Islet precursor cell (in vitro differentiated cells): ENCODE measurements at regions not wholly inside any gene's neighbourhood (a gene's known extent, or its start where the extent isn't known, plus 50 kb on each side); places are given as distances from the start of the nearest gene placed in this dataset.

Experiments used
- DNase-seq: peaks from one replicate; pipeline ENCODE4 v3.0.0-alpha.2; 2018

DNA sequence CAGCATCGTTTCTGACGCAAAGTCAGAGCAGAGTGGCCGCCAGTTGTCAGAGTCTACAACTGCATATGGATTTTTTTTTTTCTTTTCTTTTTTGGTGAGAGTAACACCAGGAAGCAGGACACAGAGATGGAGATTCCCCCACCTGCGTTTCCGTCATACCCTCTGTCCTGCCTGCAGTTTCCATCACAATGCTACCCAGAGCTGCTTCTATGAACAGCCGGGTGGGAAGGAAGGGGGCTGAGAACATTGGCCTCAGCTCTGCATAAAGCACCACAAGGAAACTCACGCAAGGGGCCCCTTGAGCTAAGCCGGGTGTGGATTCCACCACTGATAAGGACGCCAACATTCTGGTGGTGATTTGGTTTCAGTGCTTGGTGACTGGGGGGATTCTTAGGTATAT, 183.5 kb upstream of the AFDN start:
- DNase-seq: peak; percentile 43

DNA sequence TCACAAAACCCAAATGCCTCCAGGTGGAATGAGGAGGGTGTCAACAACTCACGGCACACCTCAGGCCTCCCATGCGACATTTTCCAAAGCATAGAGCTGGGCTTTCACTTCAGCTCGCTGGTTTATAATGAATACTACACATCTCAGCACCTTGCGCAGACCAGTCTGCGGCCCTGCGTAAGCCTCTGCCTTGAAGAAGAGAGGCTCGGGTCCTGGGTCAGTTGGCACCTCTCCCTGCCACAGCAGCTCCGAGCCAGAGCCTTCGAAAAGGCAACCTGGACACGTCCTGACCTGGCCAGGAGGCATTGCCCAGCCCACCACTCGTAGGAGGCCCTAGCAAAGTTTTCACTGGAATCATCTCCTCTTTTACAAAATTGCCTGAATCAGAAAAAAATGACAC, 183.0 kb upstream of the AFDN start:
- peak; percentile 45 for DNase-seq

DNA sequence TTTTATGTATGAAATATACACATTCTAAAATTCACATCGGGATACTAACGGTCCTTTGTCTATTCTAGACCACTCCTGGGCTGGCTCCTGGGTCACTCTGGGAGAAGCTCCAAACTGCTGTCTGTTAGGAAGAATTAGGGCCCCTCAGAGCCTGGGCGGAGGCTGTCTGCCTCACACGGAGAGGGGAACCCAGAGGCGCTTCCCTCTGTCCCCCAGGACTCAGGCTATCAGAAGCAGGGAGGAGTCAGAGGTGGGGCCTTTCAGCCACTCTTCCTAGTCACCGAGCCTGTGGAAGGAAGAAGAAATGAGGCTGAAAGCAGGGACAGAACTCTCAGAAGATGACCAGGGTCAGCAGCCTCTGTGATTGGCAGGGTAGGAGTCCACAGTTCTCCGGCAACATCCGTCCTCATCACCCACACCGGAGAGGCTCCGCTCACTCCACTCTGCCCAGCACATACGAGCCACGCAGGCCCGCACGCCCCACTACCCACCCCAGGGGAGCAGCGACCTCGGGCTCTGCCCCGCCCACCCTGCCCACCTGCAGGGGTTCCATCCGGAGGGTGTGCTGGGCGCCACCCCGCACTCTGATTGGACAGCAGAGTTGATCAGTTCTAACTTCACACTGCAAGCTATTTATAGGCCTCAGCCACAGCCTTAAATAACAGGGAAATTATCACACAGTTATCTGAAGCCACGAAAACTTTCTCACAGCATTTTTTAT, 182.1 kb upstream of the AFDN start:
- no peak for DNase-seq

DNA sequence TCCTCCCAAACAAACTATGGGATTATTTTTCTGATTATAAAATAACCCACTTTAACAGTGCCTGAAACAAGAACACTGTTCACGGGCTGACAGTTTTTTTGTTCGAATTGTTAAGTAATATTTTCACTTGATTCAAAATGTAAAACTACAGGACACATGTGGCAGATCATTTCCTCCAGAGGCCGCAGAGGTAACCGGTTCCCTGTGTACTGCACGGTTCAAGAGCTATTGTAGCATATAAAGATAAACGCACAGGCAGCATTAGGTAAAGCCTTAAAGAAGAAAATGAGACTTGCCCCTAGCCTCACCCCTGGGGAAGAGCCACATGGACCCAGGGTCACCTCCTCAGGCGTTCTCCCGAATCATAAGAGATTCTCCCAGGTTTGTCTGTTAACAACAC, 181.3 kb upstream of the AFDN start:
- DNase-seq: no peak

DNA sequence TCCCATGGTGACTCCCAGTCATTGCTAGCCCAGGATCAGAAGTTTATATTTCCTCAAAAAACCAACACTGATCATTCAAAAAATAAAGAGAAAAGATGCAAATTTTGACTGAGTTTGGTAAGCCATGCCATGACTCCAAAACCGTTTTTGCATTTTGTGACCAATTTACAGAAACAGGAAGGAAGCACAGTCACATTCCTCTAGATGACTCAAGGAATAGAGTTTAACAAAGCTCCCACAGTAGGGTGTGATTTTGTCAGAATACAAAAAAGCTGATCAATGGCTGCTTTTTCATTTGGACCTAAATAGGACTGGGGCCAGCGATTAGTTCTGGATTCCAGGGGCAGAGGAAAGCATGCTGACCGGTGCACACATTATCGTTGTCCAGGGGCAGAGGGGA, 179.4 kb upstream of the AFDN start:
- DNase-seq: peak; percentile 37

DNA sequence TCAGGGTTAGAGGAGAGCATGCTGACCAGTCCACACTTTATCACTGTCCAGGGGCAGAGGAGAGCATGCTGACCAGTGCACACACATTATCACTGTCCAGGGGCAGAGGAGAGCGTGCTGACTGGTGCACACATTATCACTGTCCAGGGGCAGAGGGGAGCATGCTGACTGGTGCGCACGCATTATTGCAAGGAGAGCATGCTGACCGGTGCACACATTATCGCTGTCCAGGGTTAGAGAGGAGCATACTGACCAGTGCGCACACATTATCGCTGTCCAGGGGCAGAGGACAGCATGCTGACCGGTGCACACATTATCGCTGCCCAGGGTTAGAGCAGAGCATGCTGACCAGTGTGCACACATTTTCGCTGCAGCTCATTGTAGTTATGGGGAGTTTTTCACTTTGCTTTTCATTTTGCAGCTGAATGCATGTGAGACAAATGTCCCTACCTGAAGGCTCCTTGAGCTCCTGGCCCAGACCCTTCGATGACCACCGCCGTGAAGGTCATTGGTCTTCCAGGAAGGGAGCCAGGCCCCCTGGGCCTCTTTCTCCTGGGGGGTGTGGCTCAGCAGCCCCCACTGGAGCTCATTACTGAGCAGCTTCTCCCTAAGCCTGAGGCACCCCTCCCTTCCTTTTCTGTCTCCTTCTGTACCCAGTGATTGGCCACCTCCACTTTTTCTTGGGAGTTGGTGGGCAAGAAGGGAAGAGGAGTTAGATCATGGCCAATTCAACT, 178.8 kb upstream of the AFDN start:
- DNase-seq: peak; percentile 53

DNA sequence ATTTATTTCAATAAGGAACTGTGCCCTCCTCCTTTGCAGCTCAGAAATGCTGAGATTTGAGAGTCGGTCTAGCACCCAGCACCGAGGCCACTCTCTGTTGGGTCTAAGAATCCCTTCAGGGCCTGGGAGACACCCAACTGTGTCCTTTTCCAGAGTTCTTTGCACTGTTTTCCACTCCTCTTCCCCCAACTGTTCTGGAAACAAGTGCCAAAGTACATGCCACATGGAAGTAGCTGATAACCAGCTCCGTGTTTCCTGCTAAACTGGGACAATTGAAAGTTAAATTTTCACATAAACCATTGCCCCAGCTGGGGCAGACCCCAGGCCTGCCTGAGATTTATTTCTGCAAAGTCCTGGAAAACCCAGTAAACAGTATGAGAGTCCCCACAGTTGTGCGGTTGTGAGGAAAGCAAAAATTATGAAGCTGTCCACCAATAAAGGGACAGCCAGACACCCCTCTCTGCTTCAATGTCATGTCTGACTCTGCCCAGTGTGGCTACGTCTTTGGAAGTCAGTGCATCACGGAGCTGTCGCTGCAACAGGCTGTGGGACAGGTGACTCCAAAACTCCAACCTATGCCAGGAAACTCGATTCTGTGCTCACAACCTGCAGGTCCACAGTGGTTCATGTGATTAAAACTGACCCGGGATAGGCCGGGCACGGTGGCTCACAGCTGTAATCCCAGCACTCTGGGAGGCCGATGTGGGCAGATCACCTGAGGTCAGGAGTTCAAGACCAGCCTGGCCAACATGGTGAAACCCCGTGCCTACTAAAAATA, 178.0 kb upstream of the AFDN start:
- no peak for DNase-seq

DNA sequence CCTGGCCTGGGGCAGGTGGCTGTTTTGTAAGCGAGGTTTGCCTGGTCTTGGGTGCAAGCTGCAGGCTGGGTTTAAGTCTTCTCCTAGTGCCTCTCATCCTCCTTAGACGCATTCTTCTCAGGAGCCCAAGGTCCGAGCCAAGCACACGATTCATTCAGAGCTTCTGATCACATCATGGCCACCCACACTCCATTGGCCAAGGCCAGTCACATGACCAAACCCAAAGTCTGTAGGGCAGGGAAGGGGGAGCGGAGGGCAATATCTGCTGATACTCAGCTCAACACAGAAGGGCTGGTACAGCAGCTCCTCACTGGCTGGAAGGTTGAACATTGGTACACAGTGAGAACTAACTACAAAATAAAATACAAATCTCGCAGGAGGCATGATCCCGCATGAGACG, 177.2 kb upstream of the AFDN start:
- DNase-seq: no peak

DNA sequence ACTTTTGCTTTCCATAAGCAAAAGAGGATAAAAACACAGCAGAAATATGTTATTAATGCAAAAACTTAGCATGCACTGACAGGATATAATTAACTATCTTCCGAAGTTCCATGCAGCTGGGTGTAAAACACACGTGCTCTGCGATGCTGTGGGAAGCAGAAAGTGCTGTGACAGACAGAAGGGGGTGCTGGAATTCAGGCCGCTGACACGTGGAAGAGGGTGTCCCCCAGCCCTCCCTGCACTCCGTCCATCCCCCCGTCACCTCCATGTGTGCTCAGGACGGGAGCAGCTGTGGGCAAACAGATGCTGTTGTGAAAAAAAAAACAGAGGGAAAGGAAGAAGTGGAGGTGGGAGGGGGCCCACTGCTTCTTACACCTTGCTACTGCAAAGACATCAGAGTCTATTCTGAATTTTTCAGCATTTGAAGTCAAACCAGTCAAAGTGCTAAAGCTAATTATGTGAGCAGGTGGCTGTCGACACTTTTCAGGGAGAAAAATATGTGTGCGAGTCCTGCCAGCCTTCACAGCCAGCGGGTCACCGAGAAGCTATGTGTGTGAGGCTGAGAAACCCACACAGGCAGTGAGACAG, 175.9 kb upstream of the AFDN start:
- peak; percentile 55 for DNase-seq

DNA sequence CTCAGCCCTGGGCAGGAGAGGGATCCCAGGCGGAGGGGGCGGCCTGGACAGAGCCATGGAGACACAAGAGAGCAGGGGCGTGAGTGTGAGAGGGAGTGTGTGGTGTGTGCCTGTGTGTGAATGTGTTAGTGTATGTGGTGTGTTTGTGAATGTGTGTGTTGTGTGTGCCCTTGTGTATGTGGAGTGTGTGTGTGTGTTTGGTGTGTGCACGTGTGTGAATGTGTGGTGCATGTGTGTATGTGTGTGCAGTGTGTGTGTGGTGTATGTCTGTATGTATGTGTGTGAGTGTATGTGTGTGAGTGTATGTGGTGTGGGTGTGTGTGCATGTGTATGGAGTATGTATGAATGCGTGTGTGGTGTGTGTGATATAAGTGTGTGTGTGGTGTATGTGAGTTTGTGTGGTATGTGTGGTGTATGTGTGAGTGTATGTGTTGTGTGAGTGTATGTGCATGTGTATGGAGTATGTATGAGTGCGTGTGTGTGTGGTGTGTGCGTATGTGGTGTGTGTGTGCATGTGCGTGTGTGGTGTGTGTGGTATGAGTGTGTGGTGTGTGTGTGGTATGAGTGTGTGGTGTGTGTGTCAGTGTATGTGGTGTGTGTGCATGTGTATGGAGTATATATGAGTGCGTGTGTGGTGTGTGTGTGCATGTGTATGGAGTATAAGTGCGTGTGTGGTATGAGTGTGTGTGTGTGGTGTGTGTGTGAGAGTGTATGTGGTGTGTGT, 175.2 kb upstream of the AFDN start:
- no peak for DNase-seq

DNA sequence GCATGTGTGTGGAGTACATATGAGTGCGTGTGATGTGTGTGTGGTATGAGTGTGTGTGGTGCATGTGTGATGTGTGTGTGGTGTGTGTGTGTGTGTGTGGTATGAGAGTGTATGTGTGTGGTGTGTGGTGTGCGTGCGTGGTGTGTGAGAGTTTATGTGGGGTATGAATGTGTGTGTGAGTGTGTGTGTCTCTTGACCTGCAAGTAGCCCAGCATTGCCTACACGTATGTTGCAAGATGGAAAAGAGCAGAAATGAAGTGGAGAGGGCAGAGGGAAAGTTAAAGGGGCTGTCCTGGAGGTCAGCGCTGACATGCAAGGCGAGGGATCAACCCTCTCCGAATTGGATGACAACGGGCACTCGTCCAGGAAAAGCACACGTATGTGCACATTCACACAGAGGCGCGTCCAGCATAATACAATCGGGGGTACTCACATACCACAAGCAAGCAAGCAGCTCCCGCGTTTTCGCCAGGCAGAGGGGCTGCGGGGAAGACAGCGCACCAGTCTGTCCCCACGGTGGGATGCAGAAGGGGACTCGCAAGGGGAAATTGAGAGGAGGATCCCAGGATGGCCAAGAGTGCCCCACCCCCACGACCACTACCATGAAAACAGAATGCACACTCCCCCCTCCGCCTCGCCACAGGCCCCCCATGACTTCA, 174.5 kb upstream of the AFDN start:
- no peak for DNase-seq

DNA sequence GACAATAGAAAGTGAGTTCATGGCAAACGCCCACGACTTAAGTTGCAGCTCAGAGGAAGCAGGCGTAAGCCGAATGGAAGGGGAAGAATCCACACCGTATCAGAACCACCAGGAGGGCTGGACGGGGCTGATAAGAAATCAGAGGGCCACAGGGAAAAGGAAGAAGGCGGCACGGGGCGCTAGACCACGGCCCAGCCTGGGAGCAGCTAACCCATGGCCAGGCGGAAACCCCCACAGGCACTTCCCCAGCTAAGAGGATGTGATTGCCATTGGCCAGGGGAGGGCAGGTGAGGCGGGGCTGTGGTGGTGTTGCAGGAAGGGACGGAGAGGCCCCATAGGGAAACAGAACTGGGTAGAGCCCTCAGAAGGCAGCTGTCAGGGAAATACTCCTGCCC, 174.0 kb upstream of the AFDN start:
- DNase-seq: peak; percentile 53

DNA sequence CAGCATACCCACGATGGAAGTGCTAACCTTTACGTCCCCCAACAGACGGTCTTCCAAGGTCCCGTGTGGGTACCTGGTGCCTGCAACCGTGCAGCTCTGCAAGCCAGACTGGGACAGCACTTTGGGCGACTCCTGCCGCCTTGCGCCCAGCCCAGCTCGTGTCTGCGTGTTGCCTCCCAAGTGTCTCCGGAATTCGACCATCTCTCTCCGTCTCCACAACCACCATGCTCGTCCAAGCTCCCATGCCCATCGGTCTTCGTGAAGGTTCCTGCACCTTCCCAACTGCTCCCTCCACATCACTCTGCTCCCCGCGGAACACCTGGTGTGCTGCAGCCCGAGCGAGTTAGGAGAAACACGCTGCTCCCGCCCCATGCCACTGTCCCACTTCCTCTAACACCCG, 173.2 kb upstream of the AFDN start:
- peak; percentile 38 for DNase-seq

DNA sequence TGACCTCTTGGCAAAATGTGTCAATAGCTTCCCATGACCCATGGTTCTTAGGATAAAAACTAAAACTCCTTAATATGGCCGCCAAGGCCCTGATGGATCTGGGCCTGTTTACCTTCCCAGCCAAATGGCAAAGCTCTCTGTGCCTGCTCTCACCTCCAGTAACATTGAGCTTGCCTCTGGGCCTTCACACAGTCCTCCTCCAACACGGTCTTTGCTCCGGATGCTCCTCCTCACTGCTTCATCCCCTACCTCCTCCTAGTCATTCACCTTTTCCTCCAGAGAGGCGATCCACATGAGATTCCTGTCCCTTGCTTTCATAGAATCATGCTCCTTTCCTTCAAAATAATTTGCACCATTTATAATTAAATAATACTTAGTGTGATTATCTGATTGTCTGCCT, 172.3 kb upstream of the AFDN start:
- no peak for DNase-seq

DNA sequence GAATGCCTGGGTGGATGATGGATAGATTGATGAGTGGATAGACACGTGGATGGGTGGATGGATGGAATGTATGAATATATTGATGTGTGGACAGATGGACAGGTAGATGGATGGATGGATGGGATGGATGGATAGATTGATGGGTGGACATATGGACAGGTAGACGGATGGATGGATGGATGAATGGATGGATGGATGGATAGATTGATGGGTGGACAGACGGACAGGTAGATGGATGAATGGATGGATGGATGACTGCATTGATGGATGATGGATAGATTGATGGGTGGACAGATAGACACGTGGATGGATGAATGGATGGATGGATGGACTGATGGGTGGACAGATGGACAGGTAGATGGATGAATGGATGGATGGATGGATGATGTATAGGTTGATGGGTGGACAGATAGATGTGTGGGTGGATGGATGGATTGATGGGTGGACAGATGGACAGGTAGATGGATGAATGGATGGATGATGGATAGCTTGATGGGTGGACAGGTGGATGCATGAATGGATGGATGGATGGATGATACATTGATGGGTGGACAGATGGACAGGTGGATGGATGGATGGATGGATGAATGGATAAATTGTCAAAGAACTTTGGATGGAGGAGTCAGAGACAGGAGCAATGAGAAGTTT, 171.4 kb upstream of the AFDN start:
- no peak for DNase-seq

DNA sequence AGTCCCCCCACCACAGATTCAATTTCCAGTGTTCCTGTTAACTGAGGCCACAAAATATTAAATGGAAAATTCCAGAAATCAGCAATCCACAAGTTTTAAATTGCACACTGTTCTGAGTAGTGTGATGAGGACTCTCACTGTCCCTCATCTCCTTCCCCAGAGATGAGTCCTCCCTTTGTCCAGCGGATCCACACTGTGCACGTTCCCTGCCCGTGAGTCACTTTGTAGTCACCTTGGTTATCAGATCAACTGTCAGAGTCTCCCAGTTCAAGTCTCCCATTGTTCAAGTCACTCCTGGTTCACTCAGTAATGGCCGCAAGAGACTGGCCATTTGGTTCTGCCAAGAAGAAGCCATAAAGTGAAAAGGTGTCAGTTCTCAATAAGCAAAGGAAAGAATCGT, 168.6 kb upstream of the AFDN start:
- peak; percentile 62 for DNase-seq

DNA sequence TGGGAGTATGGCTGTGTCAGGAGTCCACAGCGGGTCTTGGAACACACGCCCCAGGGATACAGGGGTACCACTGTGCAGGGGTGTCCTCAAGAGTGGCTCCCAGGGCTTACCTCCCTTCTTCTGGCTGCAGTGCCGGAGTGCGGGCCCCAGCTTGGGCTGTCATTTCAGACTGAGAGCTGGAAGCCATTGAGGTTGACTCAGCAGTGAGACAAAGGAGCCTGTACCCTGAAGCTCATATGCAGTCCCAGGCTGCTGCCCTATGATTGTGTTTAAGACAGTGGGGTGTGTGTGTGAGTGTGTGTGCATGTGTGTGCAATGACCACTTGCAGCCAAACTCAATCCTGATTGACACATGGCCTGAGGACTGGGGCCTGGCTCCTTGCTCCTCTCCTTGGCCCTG, 167.7 kb upstream of the AFDN start:
- DNase-seq: peak; percentile 49

DNA sequence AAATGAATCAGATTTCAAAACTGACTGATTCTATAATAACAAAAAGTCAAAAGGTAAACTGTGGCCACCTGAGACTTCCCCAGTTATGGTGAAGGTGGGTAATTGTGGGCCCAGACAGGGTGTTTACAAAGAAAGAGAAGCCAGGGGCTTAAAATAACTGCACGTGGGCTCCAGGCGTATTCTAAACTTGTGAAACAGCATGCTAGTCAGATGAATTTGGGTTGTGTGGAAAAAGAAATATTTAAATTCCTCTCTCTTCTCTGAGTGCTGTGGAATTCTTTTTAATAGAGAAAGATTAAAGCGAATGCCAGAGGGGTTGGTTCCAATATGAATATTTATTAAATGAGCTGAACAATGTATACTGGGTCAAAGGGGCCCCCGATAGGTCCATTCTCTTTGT, 166.3 kb upstream of the AFDN start:
- no peak for DNase-seq

DNA sequence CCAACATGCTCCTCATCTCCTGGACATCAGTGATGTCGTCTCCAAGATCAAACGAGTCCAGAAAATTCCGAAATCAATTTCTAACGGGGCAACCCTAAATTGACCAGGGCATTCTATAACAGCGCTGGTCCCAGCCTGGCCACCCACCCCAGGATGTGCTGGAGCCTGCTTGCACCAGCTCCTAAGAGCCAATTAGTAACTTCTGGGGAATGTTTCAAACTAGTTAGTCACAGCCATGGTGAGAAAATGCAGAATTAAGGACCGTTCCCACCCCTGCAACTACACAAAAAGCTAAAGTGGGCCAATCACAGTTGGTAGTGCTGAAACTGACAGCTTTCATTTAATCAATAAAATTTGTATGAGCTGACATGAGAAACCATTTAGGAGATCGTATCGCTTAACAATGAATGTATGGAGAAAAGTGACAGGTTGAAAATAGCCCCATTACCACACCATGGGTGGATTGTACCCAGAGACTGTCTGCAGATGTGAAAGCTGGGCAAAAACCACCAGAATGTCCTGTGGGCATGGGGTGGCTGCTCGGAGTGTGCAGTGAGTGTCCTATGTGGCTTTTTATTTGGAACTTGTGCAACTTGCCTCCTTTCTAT, 165.7 kb upstream of the AFDN start:
- peak; percentile 57 for DNase-seq

DNA sequence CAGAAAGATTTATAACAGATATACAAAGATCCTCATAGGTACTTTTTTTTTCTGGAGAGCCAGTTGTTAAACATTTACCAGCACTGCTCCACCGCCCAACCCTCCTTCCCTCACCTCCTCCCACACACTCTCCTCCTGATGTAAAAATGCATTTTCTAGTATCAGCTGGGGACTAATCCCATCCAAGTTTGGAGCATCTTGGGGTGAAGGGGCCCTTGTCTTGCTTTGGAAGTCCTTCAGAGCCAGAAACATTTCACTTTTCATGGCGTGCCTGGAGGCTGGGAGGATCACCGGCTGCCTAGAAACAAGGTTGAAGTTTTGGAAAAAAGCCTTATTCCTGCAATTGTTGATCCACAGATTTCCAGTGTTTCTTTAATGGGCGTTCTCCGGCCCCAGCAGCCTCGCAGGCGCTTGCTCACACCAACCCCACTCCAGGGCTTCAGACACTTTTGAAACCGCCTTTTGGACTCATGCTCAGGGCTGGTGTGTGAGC, 165.1 kb upstream of the AFDN start:
- peak; percentile 49 for DNase-seq
